NCI-H1930 (cell line): ENCODE measurements at regions not wholly inside any gene's neighbourhood (a gene's known extent, or its start where the extent isn't known, plus 50 kb on each side); places are given as distances from the start of the nearest gene placed in this dataset.
"Not testable (repeated sequence)": the region's sequence is repeated elsewhere in the genome, so short reads cannot be mapped to it uniquely, and the experiment has no call there.

Experiments
- DNase-seq, 2 experiments: peaks; one replicate each; lab custom pipeline; 2025; lab: John Stamatoyannopoulos, UW

- DNase-seq, result no peak
Observed at GRCh38 chr5:96203761-96204160, 229.3 kb downstream of the PCSK1 start.

- no peak for DNase-seq
Observed at GRCh38 chr5:96201503-96201902, 231.5 kb downstream of the PCSK1 start.

- no peak for DNase-seq
Observed at GRCh38 chr5:96200641-96201040, 232.4 kb downstream of the PCSK1 start.

GRCh38 chr5:96199713-96200183, 233.3 kb downstream of the PCSK1 start:
- DNase-seq, result no peak

DNA sequence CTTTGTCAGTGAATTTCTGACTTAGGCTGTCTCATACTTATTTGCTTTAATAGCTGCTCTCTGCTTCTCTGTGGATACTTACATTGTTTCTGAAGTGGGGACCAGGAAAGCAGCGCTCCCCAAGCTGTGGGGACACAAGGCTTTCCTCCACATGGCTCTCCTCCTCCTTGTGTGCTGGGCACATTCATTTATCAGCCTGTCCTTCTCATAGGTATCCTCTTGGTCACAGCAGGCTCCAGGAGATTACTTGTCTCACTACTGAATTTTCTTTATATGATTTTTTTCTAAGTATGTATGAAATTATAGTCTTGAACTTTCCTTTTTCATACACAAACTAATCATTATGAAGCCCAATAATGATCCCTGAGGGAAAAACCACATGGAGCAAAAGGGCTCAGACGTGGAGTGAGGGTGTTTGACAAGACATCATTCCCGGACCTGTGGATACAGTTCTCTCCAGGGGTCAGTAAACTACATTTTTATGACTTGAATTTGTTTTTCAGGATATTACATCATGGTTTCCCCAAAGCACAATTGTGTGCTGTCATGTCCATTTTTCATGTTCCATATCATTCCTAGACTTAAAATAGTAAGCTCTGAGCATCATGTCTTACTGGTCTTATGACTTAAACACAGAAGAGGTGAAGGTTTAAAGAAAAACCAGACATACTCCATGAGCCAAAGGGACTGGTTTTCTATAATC, 234.5 kb downstream of the PCSK1 start:
- no peak for DNase-seq

DNA sequence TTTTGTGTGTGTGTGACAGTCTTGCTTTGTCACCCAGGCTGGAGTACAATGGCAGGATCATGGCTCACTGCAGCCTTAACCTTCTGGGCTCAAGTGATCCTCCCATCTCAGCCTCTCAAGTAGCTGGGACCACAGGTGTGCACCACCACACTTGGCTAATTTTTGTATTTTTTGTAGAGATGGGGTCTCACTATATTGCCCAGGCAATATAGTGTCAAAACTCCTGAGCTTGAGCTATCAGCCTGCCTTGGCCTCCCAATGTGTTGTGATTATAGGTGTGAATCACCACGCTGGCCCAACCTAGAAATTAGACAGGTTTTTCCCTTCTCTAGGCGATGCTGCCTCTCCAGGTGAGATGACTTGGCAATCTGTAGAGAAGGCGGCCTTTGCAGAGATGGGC, 235.3 kb downstream of the PCSK1 start:
- not testable (repeated sequence) for DNase-seq

DNA sequence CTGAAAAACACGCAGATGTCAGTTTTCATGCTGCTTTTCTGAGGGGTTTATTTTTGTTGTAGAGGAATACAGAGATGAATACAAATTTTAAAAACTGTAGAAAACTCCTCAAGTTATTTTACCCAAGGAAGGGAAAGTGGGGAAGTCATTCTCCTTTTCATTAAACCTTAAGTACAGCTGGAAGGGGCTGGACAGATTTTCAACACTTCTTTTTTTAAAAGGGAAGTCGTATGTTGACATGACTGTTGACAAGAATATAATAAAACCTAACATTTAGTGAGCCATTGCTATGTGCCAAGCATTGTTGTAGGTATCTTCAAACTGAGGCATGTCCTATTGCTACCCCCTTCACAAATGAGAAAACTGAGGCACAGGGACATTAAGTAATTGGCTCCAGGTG, 235.7 kb upstream of the ELL2 start:
- DNase-seq, result no peak

GRCh38 chr5:96196890-96197289, 235.2 kb upstream of the ELL2 start:
- no peak for DNase-seq

- DNase-seq, result no peak
Observed at GRCh38 chr5:96196407-96196806, 234.8 kb upstream of the ELL2 start.

DNA sequence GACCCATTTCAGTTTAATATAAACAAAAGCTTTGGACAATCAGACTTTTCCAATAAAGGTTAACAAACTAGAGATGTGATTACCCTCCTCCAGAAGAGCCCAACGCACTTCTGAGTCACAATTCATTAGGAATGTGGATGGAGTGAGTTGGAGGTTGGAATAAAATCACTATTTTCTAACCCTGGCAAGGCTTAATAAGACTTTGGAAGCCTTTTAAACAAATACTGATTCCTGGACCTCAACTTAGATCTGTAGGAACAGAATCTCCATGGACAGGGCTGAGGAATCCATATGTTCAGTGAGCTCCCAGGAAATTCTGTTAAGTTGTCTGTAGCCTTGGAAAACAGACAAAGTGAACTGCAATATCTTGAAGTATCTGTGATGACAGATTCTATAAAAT, 233.5 kb upstream of the ELL2 start:
- DNase-seq, result no peak

DNA sequence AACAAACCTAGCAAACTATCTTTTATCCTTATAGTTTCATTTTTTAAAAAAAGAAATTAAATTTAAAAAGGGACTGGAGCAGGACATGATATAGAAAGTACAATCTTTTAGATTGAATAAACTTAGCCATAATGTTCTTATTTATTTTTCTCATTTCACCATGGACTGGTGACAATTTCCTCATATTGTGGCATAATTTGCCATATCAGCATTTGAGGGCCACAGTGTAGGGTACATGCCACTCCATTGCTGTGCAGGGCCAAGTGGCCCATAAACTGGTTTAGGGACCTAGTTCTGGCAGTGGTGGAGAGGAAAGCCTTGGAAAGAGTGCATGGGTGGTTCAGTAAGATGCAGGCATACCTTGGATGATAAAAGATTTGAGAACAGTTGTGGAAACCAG, 232.9 kb upstream of the ELL2 start:
- no peak for DNase-seq

GRCh38 chr5:96193946-96194345, 232.3 kb upstream of the ELL2 start:
- no peak for DNase-seq

DNA sequence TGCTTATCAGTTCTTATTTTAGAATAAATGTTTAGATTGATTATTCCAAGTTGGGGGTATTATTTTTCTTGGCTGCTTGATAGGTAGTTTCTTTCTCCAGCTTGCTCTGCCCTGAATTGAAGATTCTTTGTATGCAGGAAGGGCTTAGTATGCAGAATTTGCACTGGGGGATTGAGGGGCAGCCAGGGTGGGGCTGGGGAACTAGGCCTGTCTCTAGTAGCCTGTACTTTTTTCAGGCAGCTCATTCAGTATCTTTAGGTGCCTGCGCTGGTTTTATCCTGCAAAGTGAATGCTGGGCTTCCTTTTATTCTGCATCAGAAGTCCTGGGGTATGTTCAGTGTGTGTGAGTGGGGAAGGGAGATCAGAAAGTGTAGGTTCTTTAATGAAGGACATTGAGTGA, 228.3 kb upstream of the ELL2 start:
- no peak for DNase-seq

DNA sequence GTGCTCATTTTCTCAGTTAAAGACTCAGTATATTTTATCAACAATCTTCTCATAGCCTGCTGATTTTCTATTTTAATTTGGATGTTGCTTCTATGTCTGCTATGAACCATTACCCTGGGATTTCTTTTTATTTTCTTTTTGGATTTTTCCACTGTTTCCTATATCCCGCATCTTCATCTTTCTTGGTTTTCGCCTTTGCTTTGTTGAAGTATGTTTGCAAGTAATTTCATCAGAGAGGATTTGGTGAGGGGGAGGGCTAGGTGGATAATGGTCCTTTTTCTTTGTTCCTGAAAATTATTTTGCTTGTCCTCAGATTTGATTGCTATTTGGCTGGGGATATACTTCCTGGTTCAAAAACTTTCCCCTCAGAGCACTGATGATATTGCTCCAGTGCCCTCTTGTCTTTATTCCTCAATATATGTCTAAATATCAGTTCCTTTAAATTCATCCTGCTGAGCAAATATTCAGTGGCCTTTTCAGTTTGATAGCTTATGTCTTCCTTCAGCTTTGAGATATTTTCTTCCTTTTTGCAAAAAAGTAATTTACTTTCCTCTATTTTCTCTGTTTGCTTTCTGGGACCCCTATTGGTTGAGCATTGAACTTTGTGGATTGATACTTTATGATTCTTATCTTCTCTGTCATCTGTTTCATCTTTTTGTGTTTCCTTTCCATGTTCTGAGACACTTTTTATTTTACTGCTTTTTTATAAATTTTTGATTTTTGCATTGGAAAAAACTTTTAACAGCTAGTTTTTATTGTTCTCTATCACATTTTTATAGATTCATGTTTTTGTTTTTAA, 227.6 kb upstream of the ELL2 start:
- DNase-seq, result no peak

- no peak for DNase-seq
Observed at GRCh38 chr5:96187309-96188027, 225.8 kb upstream of the ELL2 start.

DNA sequence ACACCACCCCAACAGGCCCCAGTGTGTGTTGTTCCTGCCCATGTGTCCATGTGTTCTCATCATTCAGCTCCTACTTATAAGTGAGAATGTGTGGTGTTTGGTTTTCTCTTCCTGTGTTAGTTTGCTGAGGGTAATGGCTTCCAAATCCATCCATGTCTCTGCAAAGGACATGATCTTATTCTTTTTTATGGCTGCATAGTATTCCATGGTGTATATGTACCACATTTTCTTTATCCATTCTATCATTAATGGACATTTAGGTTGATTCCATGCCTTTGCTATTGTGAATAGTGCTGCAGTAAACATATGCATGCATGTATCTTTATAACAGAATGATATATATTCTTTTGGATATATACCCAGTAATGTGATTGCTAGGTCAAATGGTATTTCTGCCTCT, 222.9 kb upstream of the ELL2 start:
- not testable (repeated sequence) for DNase-seq

GRCh38 chr5:96180684-96181435, 219.2 kb upstream of the ELL2 start:
- no peak for DNase-seq

DNA sequence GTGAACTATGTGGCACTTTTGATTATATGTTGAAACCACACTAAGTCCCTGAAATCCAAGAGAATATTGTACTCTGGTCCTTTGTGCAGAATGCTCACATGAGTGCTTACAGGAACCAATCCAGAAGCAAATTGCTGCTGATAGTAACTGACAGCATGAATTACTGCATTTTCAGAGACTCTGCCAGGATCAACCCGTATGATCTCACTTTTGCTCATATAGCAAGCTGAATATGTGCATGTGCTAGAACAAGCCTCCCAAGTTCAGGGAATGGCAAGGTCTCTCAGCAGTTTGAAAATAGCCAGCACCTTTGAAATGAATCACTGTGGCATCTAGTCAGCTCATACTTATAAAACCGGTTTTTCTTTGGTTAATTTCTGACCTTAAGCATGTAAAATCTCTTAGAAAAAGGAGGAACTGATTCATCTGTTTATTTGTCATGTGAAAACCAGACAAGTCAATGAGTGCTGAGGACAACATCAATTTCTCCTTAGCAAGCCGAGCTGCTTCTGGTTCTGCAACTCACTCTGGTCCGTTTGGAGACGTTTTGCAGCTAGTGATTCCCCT, 215.7 kb upstream of the ELL2 start:
- no peak for DNase-seq

DNA sequence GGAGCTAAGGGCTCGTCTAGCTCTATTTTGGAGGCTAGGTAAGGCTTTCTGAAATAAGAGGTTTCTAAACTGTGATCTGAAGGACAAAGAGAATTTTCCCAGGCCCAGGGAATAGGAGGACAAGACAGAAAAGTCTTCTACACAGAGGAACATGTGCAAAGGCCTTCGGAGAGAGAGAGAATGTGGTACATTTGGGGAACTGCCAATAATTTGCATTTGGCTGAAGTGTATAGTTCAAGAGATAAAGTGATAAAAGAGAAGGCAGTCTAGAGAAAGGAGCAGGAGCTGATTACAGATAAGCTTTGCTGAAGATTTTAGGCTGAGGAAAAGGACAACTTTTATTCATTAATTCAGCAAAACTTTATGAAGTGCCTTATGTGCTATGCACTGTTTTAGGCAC, 214.4 kb upstream of the ELL2 start:
- DNase-seq, result no peak

DNA sequence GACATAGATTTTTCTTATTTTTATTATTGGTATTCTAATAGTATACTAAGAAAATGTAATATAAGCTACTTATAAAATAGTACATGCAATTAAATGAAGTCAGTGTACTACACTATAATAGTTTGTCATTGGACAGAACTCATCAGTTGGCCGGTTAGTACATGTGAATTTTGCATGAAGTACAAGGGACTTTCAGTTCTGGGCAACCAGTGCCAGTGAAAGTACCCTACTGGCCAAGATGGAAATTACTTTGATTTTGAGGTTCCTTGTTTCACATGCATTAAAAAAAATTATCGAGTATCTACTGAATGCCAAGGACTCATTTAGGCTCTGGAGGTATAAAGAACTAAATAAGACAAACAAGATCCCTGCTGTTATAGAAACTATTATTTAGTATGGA, 213.4 kb upstream of the ELL2 start:
- no peak for DNase-seq

GRCh38 chr5:96173366-96173765, 211.7 kb upstream of the ELL2 start:
- no peak for DNase-seq

DNA sequence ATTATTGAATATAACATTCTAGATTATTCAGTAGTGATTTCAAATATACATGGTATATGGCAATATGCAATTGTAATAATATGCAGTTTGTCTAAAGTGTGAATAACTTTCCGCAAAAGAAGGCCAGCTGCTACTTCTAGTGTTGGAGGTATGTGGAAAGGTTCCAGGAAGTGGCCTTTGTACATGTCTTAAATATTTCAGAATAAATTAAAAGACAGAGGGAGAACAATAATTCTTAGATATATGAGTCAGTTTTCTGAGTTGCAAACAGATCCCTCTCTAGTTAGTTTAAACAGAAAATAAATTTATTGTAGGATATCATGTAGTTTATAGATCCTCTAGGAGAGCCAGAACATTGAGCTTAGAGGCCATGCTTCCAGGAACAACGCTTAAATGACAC, 210.8 kb upstream of the ELL2 start:
- no peak for DNase-seq
